Esophagus muscularis mucosa (tissue), 4 donors: ENCODE measurements at regions not wholly inside any gene's neighbourhood (a gene's known extent, or its start where the extent isn't known, plus 50 kb on each side); places are given as distances from the start of the nearest gene placed in this dataset.

Experiments used
- DNase-seq: peaks from one replicate; pipeline ENCODE4 v3.0.0-alpha.2; 2017; ENCODE audit errors: extremely low spot score
- H3K27ac ChIP-seq, 4 donors: fragments of 200-600 bp; sonication (generic); replicated peaks in 1 of 4; 1 replicate in 3 of 4; 2 replicates in 1 of 4; pipeline ENCODE4 v1.5.1; 2016 to 2019; ENCODE audit warnings: mild to moderate bottlenecking in 1 of 4
- H3K27me3 ChIP-seq, 4 donors: fragments of 200-600 bp; sonication (generic); one replicate each; pipeline versions ENCODE4 v1.5.1 to v1.6.0; 2016 to 2019
- H3K36me3 ChIP-seq, 4 donors: fragments of 200-600 bp; sonication (generic); one replicate each; pipeline ENCODE4 v1.5.1; 2016 to 2019
- H3K4me1 ChIP-seq, 4 donors: fragments of 200-600 bp; sonication (generic); one replicate each; pipeline ENCODE4 v1.5.1; 2016 to 2019
- H3K4me3 ChIP-seq, 4 donors: fragments of 200-600 bp; sonication (generic); 1 replicate in 2 of 4; 2 replicates in 2 of 4; pipeline ENCODE4 v1.5.1; 2016 to 2019; ENCODE audit warnings: mild to moderate bottlenecking in 4 of 4, moderate library complexity in 1 of 4
- H3K9me3 ChIP-seq, 4 donors: fragments of 200-600 bp; sonication (generic); 1 replicate in 3 of 4; 2 replicates in 1 of 4; pipeline ENCODE4 v1.5.1; 2016 to 2019
- CTCF ChIP-seq, 3 experiments: fragments of 200-600 bp in 2 of 3; fragments of 450-650 bp in 1 of 3; sonication (generic) in 2 of 3; IDR thresholded peaks; one replicate each; pipeline ENCODE4 v1.5.1; 2017 to 2019; ENCODE audit warnings: antibody characterized with exemption in 3 of 3, mild to moderate bottlenecking in 2 of 3, moderate library complexity in 1 of 3
- EP300 ChIP-seq: sonication (generic); formaldehyde crosslinking; IDR thresholded peaks from one replicate; pipeline ENCODE4 v1.6.1; 2017; ENCODE audit warnings: antibody characterized with exemption
- POLR2A ChIP-seq: fragments of 450-650 bp; IDR thresholded peaks from one replicate; pipeline ENCODE4 v1.6.1; 2017; ENCODE audit warnings: antibody characterized with exemption, moderate library complexity, mild to moderate bottlenecking, low read depth
- POLR2AphosphoS5 ChIP-seq, 2 donors: sonication (generic); formaldehyde crosslinking; IDR thresholded peaks; one replicate each; pipeline ENCODE4 v1.6.1; 2017; ENCODE audit warnings: antibody characterized with exemption in 2 of 2
- WGBS: methylation state at CpG from one replicate; pipeline ENCODE4 v1.1.5; 2018; 5-methylcytosine and 5-hydroxymethylcytosine counted together
- intact Hi-C: fragments of 100-400 bp; cut with DNase I; formaldehyde crosslinking; loops from one replicate; pipeline ENCODE4 v1.15.1; 2023

DNA sequence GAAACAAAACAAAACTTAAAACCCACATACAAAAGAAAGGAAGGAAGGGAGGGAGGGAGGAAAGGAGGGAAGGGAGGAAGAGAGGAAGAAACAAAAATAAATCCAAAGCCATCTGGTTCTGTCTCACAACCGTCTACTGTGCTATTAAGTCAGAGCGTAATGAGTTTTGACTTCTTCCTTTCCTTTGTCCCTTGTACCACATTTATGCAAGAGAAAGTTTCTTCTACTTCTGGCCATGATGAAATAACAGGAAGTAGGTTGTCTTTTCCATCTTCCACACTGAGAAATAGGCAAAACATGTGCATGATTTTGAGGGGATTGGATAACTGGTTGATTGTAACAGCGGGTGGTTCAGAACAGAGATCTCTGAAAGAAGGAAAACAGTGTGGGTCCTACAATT, 121.4 kb downstream of the CTAGE1 start:
- H3K4me1 ChIP-seq = no peaks in the 10 kb centered on the region
- TF ChIP-seq POLR2A (no peak), POLR2AphosphoS5 (IDR thresholded peaks at IDR 0.05) (no peak), CTCF (IDR thresholded peaks at IDR 0.05) (no peak), EP300 (no peak)
- H3K4me3 ChIP-seq = no peak overlapping the region
- H3K9me3 ChIP-seq = no peaks in the 10 kb centered on the region
- intact Hi-C loops = no loop called here
- H3K27ac ChIP-seq = no peak overlapping the region
- H3K36me3 ChIP-seq = no peaks in the 10 kb centered on the region
- H3K27me3 ChIP-seq = no peaks in the 10 kb centered on the region
- WGBS = 76% methylated on average over 3 of the region's 3 CpGs
- no peak for DNase-seq

- WGBS = 40% methylated on average over 1 of the region's 1 CpG
- Histone ChIP-seq H3K36me3 (no peaks in the 10 kb centered on the region), H3K9me3 (peaks cover 0 to 6% (median 0%) of the 10 kb centered on the region in 4 donors), H3K4me3 (no peak overlapping the region), H3K4me1 (no peaks in the 10 kb centered on the region), H3K27me3 (no peaks in the 10 kb centered on the region), H3K27ac (no peak overlapping the region)
- intact Hi-C loops = no loop called here
- TF ChIP-seq POLR2AphosphoS5 (IDR thresholded peaks at IDR 0.05) (peak in 1 of 2 donors; percentile 37), CTCF (IDR thresholded peaks at IDR 0.05) (no peak), POLR2A (no peak), EP300 (no peak)
- DNase-seq = no peak
Observed at GRCh38 chr18:22293417-22293816, 124.0 kb downstream of the GATA6 start.

- Histone ChIP-seq H3K9me3 (peaks cover 0 to 6% (median 0%) of the 10 kb centered on the region in 4 donors), H3K4me1 (peaks cover 0 to 7% (median 3%) of the 10 kb centered on the region in 4 donors), H3K27me3 (no peaks in the 10 kb centered on the region), H3K27ac (no peak overlapping the region), H3K4me3 (no peak overlapping the region), H3K36me3 (no peaks in the 10 kb centered on the region)
- intact Hi-C loops = no loop called here
- DNase-seq = no peak
- no peak for TF ChIP-seq POLR2AphosphoS5 (IDR thresholded peaks at IDR 0.05)
- TF ChIP-seq CTCF (IDR thresholded peaks at IDR 0.05) = no peak
- TF ChIP-seq POLR2A = no peak
- TF ChIP-seq EP300 = no peak
- WGBS = 89% methylated on average over 1 of the region's 1 CpG
Observed at GRCh38 chr18:22290004-22290403, 120.6 kb downstream of the GATA6 start.

DNA sequence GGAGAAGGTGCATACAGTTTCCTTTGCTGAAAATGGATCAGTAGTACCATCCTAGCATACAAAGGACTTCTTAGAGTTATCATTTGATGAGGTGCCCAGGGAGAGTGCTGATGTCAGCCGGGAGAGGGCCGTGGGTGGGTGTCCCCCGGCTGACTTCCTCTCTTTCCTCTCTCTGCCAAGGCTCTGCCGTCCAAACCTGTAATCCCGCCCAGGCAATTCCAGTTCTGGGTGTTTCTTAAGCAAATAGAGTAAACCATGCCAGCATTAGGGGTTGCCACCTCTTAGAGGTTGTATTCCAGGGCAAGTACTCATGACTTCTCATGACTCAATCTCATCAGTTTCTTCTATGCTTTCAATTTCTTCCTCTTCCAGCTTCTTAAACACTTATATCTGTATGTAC, 117.2 kb downstream of the GATA6 start:
- TF ChIP-seq EP300 (no peak), POLR2AphosphoS5 (IDR thresholded peaks at IDR 0.05) (no peak)
- Histone ChIP-seq H3K9me3 (peaks cover 0 to 6% (median 0%) of the 10 kb centered on the region in 4 donors), H3K36me3 (no peaks in the 10 kb centered on the region), H3K4me3 (no peak overlapping the region), H3K27ac (peak overlapping the region in 1 of 4 donors; percentile 20), H3K27me3 (no peaks in the 10 kb centered on the region), H3K4me1 (peaks cover 0 to 16% (median 7%) of the 10 kb centered on the region in 4 donors)
- intact Hi-C loops = no loop called here
- WGBS = 37% methylated on average over 5 of the region's 5 CpGs
- no peak for DNase-seq

- Histone ChIP-seq H3K27me3 (no peaks in the 10 kb centered on the region), H3K4me1 (peaks cover 0 to 16% (median 7%) of the 10 kb centered on the region in 4 donors), H3K9me3 (peaks cover 0 to 6% (median 0%) of the 10 kb centered on the region in 4 donors), H3K36me3 (no peaks in the 10 kb centered on the region), H3K27ac (no peak overlapping the region), H3K4me3 (no peak overlapping the region)
- 73% methylated on average over 3 of the region's 3 CpGs for WGBS
- intact Hi-C loops = no loop called here
- TF ChIP-seq CTCF (IDR thresholded peaks at IDR 0.05) (no peak), POLR2A (no peak), EP300 (no peak), POLR2AphosphoS5 (IDR thresholded peaks at IDR 0.05) (no peak)
- no peak for DNase-seq
Observed at GRCh38 chr18:22285361-22286140, 116.2 kb downstream of the GATA6 start.
